WI38 (cell line): ENCODE measurements at regions not wholly inside any gene's neighbourhood (a gene's known extent, or its start where the extent isn't known, plus 50 kb on each side); places are given as distances from the start of the nearest gene placed in this dataset.
"Not testable (repeated sequence)": the region's sequence is repeated elsewhere in the genome, so short reads cannot be mapped to it uniquely, and the experiment has no call there.

Source experiments
- H3K4me3 ChIP-seq: 2 replicates; pipeline ENCODE4 v1.5.1; 2011; ENCODE audit warnings: low read depth, mild to moderate bottlenecking, control low read depth, low read length
- TF ChIP-seq, protein P1 (sequence below): IDR thresholded peaks from 2 replicates; pipeline ENCODE4 v1.5.1; 2012; ENCODE audit warnings: low read depth, mild to moderate bottlenecking, control low read depth, low read length

DNA sequence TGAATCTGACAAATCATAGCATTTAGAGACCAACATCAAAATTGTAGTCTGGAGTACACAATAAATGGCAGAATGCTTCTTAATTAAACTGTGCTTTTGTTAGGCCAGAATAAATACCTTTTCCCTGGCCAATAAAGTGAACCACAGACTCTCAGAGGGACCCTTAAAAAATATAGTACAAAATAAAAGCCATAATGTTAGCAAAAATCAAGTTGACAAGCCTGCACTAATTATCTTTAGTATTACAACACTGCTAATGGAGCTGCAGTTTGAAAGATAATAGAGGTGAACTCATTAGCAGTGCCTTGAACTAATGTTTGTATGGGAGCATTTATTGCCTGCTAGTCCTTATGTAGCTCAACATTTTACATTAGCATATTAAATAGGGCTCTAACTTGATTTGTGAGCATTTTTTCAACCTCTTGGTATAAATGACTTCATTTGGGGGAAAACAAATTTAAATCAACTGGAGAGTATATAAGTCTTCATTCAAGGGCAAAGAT, 801.3 kb downstream of the EPHA3 start:
- no peak overlapping the region for H3K4me3 ChIP-seq
- TF ChIP-seq, protein P1, sequence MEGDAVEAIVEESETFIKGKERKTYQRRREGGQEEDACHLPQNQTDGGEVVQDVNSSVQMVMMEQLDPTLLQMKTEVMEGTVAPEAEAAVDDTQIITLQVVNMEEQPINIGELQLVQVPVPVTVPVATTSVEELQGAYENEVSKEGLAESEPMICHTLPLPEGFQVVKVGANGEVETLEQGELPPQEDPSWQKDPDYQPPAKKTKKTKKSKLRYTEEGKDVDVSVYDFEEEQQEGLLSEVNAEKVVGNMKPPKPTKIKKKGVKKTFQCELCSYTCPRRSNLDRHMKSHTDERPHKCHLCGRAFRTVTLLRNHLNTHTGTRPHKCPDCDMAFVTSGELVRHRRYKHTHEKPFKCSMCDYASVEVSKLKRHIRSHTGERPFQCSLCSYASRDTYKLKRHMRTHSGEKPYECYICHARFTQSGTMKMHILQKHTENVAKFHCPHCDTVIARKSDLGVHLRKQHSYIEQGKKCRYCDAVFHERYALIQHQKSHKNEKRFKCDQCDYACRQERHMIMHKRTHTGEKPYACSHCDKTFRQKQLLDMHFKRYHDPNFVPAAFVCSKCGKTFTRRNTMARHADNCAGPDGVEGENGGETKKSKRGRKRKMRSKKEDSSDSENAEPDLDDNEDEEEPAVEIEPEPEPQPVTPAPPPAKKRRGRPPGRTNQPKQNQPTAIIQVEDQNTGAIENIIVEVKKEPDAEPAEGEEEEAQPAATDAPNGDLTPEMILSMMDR = no peak

DNA sequence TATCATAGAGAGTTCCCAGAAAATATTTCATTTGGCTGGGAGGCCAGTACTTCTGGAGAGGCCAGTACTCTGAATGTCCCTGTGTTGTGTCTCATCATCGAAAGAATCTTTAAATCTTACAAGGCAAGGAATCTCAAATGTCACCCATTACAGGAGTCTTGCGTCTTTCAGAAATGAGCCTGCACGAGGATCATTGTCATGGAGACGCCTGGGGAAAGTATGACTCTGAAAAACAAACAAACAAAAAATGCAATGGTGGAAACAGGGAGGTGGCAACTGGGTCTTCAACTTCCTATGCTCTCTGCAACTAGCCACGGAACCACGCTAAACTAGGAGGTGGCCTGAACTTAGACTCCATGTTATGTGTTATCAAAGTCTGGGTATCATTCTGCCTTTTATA, 804.6 kb downstream of the EPHA3 start:
- no peak overlapping the region for H3K4me3 ChIP-seq
- TF ChIP-seq, protein P1 = no peak

DNA sequence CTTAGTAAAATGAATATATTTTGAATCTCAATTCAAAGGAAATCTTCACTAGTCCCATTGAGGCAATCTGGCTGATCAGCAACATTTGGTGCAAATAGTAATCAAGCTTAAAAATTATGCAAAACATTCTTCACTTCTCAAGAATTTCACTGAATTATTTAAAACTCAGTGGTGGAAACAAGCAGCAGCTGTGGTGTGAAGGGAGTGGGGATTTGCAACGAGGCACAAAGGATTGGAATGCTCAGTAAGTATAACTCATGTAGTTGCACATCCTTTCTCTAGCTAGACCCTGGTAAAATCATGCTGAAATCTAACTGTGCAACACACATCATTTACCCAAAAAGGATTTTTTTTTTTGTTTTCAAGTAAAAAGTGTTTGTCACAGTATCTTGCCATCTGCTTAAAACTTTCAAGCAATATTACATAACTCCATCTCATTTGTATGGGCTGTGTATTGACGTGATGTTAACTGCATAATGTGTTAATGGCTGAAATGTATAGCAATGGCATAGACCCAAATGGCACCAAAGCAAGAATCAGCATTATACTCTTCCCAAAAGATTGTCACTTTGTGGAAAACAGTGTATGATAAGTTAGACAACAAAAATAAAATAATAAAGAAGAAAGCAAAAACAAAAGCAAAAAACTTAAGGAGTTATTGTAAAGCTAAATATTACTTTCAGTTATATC, 816.6 kb downstream of the EPHA3 start:
- H3K4me3 ChIP-seq = no peak overlapping the region
- TF ChIP-seq, protein P1 = no peak

DNA sequence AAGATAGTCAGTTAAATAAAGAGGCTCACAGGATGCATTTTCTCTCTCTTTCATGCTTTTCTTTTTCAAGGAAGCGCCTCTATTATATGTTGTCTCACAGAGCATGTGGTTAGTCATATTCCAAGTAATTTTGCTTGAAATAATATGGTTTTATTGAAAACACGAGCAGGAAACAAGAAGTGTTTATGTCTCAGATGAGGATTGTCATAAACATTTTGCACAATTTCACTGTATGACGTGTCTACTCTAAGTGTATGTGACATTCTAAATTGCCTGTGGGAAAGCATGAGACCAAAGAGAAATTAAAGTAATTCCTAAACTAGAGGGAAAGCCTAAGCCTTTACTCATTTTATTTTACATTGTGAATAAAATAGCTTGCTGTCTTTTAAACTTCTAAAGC, 818.6 kb downstream of the EPHA3 start:
- TF ChIP-seq, protein P1 = no peak
- H3K4me3 ChIP-seq = no peak overlapping the region

DNA sequence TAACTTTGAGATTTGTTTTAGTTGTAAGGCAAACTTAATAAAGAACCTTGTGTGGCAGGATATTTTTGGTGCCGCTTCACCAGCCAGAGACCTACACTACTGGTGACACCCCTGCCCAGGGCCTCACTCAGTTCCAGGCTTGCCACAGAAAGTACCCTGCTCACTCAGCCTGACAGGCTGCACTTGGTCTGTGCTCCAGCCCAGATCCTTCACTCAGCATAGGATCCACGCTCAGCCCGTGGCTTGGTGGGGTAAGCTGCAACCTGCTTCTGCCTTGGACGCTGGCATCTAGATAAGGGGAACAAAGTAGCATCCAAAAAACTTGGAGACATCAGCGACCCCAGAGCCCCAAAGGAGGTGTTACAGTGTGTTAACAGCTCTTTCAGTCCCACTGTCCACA, 825.5 kb downstream of the EPHA3 start:
- TF ChIP-seq, protein P1 = no peak
- H3K4me3 ChIP-seq = no peak overlapping the region

DNA sequence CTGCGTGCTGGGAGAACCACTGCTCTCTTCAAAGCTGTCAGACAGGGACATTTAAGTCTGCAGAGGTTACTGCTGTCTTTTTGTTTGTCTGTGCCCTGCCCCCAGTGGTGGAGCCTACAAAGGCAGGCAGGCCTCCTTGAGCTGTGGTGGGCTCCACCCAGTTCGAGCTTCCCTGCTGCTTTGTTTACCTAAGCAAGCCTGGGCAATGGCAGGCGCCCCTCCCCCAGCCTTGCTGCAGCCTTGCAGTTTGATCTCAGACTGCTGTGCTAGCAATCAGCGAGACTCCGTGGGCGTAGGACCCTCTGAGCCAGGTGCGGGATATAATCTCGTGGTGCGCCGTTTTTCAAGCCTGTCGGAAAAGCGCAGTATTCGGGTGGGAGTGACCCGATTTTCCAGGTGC, 837.0 kb downstream of the EPHA3 start:
- H3K4me3 ChIP-seq = not testable (repeated sequence)

DNA sequence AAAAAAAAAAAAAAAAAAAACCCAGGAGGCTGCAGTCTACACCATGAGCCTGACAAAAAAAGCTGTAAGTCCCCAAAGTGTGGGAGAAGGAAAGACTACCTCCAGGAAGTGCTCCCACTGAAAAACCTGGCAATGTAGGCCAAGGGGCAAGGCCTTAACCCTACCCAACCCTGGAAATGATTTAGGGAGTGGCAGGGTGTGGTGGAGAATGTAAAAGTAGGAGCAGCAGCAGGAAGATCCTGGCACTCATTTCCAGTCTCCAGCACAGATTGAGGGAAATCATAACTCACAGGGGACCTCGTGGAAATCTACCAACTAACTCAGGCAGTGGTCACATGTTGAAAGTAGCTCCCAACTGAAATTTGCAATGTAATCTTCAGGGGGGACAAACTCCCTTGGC, 839.5 kb downstream of the EPHA3 start:
- H3K4me3 ChIP-seq = no peak overlapping the region
- TF ChIP-seq, protein P1 = no peak
